Stimulated activated CD8-positive, alpha-beta memory T cell treated with anti-CD3 and anti-CD28 coated beads, Interleukin-4, amount 100 ng/mL, for 24 hours (primary cell): ENCODE measurements at regions not wholly inside any gene's neighbourhood (a gene's known extent, or its start where the extent isn't known, plus 50 kb on each side); places are given as distances from the start of the nearest gene placed in this dataset.
"Not testable (repeated sequence)": the region's sequence is repeated elsewhere in the genome, so short reads cannot be mapped to it uniquely, and the experiment has no call there.

Source experiments
- DNase-seq: peaks from one replicate; pipeline ENCODE4 v3.0.0-alpha.2; 2020; ENCODE audit warnings: low read depth

DNA sequence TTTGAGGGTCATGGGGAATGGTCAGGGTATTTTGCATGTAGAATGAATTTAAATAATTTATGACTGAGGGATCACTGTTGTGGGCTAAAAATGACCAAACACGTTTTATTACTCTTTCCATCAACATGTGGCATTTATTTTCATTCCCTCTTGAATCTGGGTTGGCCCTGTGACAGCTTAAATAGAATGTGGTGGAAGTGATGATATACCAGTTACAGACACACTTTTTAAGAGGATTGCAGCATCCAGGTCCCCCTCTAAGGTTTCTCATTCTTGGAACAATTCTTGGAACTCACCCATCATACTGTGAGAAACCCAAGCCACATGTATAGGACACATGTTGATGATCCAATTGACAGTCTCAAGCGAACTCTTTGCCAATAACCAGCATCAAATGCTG, 272.4 kb downstream of the ETV1 start:
- DNase-seq, result no peak

DNA sequence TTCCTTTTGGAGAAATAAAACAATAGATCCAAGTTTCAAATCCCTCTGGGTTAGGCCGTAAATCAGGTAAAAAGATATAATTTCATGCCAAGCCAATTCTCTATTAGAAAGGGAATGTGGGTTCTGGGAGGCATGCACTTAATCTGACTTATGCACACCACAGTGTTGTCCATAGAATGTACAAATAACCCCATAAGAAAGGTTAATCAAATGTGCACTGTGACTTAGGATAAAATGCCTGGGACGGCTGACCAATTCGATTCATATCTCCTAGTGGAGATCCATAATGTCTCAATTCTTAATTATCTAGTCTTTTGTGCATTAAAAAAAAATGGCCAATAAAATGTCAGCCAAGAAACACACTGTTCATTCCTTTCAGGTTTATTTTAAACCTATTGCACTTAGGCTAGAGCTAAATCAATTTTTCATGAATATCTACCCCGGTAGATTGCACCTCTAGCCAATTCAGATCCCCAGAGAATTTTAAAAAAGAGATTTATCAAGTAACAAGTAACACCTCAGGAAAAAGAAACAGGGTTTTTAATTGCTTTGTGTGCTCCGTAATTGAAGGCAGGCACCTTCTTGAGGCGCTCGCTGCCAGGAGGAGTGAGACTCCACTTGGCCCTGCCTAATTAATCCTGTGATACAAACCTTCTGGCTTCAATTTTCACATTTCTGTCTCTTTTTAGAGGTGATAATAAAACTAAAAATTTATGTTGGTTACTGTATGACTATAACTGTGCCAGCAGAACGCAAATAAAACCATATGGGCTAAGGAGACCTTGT, 265.1 kb downstream of the ETV1 start:
- DNase-seq, result no peak

DNA sequence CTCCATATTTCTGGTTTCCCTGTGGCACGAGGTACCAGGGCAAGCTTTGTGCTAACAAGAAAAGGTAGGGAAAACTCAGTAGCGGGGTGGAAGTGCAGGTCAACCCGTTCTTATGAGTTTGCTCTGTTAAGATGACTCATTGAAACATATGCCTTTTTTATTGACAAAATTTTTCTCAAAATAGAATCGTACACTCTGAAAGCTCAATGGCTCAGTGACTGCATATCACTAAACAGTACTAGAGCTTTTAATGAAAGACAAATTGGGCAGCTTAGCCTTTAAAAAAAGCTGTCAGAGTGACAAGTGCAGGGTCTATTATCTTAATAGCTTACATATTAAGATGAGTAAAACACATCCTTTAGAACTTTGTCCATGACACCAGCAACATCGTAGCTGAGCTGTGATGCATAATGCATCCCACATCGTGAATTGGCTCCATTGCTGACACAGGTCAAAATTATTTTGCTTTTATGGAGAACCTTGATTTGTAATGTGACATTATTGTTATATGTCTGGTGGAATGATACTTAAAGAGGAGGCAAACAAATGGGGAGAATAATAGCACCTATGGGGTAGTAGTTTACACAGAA, 264.4 kb downstream of the ETV1 start:
- no peak for DNase-seq

DNA sequence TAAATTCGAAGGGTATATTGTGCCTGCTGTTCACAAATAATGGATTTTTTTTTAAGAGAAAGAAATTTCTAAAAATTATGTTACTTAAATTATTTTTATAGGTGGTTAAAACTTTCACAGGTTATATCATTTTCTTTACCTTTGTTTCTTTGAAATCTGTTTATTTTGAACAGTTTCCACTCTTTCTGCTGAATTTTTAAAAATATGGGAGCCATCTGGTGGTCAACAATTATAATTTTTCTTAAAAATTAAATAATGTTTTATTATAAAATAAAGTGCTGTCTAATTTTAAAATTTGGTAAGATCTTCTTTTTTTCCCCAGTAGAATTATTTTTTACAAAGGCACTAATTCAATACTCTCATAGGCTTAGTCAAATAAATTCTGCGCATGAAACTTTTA, 263.9 kb downstream of the ETV1 start:
- DNase-seq, result no peak

DNA sequence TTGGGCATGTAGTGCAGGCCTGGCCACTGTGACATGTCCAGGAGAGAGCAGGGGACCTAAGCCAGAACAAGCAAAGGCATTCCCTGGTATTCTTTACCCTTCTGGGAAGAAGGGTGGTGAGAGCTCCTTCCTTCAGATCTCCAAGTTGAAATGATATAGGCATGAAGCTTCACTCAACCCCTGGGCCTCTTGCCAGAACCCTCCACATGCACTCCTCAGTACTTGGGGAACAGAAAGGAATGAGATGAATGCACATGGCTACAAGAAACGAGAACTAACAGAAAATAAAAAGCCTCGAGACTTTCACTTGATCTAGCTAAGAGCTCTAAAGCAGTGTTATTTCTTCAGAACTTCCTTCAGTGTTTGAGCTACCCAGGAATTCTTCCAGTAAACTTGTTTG, 262.2 kb downstream of the ETV1 start:
- DNase-seq, result no peak

DNA sequence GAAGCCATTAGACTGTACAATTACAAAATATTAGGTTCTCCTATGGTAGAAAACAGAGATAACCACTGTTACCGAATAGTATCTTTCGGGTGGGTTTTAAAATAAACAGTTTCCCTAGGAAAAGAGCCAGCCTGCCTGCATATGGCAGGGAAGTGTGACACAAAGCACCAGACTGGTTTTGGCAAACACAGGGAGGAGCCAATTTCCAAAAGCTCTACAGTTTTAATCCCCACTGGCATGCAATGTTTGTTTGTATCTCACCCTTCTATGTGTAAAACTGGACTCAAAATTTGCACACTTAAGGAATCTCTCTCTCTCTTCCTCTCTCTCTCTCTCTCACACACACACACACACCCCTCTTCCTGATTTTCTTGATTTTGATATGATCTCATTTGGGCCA, 261.7 kb downstream of the ETV1 start:
- DNase-seq, result no peak

DNA sequence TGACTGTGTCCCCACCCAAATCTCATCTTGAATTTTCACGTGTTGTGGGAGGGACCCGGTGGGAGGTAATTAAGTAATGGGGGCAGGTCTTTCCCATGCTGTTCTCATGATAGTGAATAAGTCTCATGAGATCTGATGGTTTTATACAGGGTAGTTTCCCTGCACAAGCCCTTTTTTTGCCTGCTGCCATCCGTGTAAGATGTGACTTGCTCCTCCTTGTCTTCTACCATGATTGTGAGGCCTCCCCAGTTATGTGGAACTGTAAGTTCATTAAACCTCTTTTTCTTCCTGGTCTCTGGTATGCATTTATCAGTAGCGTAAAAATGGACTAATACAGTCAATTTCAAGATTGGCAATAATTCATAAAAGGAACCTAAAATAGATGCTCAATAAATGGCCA, 261.0 kb downstream of the ETV1 start:
- not testable (repeated sequence) for DNase-seq

DNA sequence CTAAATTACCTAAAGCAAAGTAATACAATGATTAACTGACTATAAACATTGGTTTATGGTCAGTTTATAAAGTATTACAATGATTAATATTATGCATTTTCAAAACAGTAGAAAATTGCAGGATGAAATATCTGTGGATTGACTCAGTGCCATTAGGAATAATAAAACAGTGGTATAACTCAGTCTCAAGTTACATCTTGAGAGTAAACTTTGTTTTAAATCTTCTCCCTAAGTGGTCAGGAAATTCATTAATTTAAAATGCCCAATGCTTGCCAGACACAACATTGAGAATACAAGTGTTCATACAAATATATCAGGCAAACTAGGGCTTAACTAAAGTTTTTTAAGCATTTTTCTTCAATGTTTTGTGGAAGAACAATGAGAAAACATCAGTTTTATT, 257.8 kb downstream of the ETV1 start:
- DNase-seq, result no peak

DNA sequence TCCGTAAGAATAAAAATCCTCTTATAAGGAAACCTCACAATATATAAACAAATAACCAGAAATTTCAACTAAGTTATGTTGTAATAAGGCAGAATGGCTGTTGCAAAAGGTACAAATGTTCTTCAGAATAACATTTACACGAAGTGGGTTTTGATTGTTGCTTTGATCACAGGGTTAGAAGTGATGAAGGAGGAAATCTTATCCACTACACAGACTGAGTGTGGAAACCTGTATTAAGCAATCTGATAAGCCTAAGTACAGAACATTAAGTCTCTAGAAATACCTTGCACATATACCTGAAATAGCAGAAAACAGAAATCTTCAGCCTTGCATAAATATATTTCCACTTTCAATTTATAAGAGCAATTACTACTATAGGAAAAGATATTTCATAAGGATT, 251.9 kb downstream of the ETV1 start:
- no peak for DNase-seq

DNA sequence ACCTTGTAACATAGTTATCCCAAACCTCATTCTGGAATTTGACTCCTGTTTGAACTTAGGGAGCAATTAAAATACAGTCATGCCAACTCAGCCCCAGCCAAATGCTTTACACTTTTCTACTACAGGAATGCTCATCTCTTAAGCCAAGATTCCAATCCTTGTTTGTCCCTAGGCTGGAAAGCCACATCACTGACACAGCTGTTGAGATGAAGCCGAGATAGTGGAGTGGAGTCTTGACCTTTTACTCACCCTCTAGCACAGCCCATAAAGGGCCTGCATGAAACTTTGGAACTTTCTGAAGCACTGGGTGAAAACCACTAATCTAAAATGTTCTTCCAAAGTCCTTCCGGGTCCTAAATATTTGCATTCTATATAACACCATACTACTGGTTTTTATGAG, 247.3 kb downstream of the ETV1 start:
- no peak for DNase-seq

DNA sequence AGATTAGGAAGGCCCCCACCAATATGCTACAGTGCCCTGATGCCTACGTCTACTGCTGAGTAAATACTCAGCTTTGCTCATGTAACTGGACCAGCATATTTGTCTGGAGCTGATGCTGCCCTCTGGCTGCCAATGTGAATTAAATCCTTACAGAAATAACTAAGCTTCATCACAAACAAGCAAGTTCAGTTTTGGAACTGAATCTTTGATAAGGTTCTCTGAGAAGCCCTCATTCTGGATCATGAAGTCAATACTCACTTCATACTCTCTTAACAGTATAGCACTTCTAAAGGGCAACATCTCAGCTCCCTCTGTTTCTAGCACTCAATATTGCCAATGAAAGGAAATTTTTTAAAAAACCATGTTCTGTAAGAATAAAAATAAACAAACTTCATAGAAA, 246.7 kb downstream of the ETV1 start:
- DNase-seq, result no peak

DNA sequence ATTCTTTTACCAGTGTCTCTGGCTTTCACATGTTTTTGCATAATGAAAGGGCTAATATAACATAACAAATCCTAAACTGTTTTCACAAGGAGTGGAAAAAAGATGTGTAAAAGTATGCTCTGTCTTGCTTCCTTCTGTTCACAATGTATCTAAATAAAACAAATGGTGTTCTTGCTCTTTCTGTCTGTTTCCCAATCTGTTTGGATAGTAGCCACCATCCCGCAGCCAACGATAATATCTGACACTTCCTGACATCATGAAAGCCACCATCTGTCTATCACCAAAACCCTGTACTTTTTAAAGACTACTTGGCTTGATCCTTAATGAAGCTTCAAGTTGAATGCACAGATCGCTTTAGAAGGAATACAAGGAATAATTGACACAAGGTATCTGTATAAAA, 246.2 kb downstream of the ETV1 start:
- DNase-seq, result no peak

DNA sequence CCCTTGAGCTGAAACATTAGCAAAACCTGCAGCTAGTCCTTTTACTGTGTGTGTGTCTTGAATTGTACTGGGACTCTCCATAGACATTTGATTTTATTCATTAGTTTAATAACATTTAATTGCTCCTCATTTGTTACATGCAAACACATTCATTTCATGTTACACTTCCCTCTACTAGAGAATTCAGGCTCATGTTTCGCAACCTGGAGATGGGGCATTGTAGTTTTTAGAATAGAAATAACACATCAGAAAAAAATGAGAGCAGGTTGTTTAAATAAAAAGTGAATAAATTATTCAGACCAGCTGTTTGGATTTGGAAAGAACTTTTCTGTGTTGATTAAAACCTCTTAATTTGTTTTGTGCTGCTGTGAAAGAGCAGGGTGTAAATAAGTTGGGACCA, 243.9 kb downstream of the ETV1 start:
- no peak for DNase-seq

DNA sequence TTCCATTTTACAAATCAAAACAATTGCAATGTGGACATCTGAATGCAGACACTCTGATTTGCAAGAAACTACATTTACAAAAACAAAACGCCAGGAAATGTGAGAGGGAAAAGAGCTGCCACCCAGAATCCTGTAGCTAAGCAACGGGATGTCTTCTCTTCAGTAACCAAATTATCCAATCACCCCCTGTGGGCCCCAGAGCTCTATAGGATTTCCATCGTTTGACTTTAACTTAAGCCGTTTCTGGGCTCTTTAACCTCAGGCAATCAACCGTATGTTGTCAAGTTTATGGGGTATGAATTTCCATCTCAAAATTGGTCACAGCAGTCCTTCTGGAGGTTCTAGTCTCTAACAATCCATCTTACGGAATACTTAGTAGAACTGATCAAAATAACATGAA, 240.5 kb downstream of the ETV1 start:
- DNase-seq, result no peak

DNA sequence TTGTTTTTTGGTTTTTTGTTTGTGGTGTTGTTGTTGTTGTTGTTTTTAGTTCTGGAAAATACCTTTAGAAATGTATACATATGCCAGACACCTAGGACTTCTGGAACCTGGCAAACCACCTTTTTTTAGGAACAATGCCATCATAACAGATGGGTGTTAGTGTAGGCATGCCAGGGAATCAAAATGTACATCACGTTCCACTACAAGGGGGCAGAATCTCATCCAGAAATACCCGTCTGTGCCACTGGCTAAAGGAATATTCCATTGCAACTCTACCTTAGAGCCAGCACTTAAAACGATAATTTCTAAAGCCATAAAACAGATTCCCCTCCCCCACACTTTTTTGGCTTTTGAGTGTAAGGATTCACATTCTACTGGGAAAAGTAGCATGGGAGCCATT, 239.8 kb downstream of the ETV1 start:
- DNase-seq, result no peak

DNA sequence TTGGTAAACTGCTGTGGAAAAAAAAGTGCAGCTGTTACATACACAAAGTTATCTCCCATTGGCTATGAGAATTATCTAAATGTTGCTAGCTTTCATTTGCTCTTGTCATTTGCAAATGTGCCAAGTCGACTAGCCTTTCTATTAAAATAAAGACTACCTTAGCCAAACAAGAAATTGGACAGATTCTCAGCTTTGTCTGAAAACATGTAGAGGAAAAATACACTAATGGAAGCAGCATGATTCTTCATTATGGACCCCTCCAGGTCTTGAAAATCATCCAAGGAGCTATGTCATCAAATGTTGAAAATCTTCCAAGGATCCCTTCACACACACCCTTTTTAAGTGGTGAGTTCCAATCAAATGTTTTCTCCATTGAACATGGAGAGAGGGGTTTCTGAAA, 237.7 kb downstream of the ETV1 start:
- DNase-seq, result no peak

DNA sequence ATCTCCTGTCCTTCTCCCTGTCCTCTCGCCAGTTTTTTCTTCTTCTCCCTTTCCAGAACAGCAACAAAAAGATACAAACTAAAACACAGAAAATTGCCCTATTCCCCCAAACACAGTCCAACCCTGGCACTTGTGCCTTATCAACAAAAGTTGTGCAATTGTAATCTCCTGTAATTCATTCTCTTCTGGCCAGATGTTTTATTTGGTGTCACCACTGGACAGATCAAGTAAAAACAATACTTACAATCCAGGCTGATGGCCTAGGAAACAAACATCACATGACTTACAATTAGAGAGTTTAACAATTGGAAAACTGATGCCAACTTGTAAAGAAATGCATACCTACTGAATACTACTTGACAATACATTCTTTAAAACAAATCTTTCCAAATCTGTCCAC, 231.6 kb downstream of the ETV1 start:
- DNase-seq, result no peak

DNA sequence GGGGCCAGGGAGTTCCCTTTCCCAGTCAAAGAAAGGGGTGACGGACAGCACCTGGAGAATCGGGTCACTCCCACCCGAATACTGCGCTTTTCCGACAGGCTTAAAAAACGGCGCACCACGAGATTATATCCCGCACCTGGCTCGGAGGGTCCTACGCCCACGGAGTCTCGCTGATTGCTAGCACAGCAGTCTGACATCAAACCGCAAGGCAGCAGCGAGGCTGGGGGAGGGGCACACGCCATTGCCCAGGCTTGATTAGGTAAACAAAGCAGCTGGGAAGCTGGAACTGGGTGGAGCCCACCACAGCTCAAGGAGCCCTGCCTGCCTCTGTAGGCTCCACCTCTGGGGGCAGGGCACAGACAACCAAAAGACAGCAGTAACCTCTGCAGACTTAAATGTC, 223.6 kb downstream of the ETV1 start:
- not testable (repeated sequence) for DNase-seq

DNA sequence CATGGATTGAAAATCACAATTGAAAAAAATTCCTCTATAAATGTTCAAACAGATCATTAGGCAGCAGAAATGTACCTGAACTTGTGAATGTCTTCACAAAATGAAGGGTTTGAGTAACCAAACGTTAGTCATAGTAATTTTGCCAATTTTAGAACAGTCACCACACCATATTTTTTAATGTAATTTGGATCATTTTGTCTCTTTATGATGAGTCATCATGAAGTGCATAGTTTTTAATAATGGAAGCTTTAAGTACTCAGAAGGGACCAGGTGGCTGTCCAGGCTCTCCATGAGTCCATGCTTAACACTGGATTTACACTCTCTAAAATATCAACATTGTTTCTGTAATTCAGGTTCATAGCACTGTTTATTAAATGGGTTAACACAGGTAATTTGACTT, 219.2 kb downstream of the ETV1 start:
- no peak for DNase-seq

DNA sequence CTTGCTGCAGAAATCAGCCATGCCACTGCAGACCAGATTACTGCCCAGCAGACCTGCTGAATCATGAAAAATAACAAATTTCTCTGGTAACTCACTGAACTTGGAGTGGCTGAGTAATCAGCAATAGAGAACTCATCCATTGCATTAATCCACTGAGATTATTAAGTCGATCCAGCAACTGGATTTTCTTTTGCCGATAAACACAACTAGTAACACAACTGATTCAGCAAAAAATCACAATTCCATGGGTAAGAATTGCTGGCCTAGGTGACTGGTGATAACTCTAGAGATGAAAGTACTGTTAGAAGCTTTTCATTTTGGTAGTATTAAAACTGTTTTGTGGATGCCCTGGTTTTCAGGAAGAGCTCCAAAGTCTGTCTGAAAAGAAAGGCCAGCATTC, 214.5 kb downstream of the ETV1 start:
- no peak for DNase-seq

DNA sequence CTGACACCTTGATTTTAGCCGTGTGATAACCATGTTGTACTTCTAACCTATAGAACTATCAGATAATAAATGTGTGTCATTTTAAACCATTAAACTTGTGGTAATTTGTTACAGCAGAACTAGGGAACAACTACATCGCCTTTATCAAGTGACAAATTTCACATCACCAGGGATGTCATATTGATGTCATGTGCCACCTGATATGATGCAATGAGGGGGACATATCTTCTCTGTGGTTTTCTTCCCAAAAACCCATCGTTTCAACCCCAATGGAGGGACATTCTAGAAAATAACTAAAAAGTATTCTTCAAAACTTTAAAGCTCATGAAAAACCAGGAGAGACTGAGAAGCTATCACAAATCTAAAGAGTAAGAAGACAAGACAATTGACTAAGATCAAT, 212.2 kb downstream of the ETV1 start:
- DNase-seq, result no peak

DNA sequence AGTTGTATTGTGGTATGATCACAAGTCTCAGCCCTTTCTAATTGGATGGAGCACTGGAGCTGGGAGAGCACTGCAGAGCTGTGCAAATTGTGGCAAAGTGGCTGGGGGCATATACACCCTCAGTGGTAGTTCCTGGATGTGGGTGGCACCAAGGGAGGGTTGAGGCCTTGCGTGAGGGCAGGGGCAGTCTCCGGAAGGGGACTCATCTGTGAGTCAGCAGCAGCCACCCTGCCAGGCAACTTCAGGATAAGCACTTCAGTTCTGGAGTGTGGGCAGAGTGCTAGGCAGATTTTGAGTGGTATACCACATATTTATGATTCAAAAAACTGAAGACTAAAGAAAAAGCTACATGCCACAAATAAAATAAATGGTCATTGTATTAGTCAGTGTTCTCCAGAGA, 210.5 kb downstream of the ETV1 start:
- peak; percentile 4 for DNase-seq

DNA sequence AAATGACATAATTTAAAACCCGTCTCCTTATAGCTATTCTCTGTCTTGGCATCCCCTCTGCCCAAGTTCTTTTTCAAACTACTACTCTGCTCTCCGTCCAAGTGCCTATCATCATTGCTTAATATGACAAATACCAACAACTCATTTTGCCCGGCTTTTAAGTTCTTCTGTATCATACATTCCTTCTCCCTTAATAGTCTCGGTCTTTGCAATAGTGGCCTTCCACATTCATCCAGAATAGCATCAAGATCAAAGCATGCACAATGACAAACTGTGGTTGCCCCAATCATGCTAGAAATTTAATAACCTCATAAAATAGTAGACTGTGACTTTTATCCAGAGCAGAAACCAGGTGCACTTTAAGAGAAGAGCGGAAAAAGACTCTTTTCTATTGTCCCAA, 198.9 kb downstream of the ETV1 start:
- DNase-seq, result no peak

DNA sequence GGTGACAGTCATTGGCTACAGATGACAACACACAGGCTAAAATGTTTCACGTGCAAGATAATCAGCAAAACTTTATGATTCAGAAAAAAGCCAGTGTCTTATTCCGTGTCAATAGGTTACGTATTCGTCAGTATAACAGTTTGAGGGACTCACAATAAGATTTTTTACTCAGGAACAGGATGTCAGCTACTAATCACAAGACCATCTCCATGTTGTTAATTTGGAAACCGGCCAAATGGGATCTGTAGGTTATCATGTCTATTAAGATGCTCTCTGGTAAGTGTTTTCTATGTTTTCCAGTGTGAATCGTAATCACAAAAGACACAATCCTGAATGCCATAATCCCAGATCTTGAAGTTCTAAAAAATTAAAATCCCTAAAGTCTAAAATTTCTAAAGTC, 197.3 kb downstream of the ETV1 start:
- DNase-seq, result no peak
